ENCODE measurements at regions not wholly inside any gene's neighbourhood (a gene's known extent, or its start where the extent isn't known, plus 50 kb on each side); places are given as distances from the start of the nearest gene placed in this dataset.
"Not testable (repeated sequence)": the region's sequence is repeated elsewhere in the genome, so short reads cannot be mapped to it uniquely, and the experiment has no call there.

GRCh38 chr18:40258311-40258710 is 1696.7 kb upstream of the PIK3C3 start:
- 80% methylated on average over 1 of the region's 2 CpGs for WGBS (ENCODE audit: insufficient coverage)
- no peaks in the 10 kb centered on the region for H3K27me3 ChIP-seq (ENCODE audit: control insufficient read depth, insufficient read depth, low read length)
- Mint-ChIP-seq H3K4me3 (no peak overlapping the region), H3K27ac (no peak overlapping the region), H3K4me1 (no peaks in the 10 kb centered on the region), H3K27me3 (ENCODE audit: low read depth in 2 of 2) (no peaks in the 10 kb centered on the region), H3K36me3 (no peaks in the 10 kb centered on the region), H3K9me3 (peaks cover 20 to 35% of the 10 kb centered on the region in 2 donors)
- no peak for TF ChIP-seq CTCF (IDR thresholded peaks at IDR 0.05)
- intact Hi-C loops (cut with micrococcal nuclease): no loop called here
- ATAC-seq: no peak
- no peaks in the 10 kb centered on the region for H3K4me1 ChIP-seq (ENCODE audit: control insufficient read depth, insufficient read depth, low read length)
- H3K36me3 ChIP-seq (ENCODE audit: control insufficient read depth, insufficient read depth, low read length): no peaks in the 10 kb centered on the region
- no peak overlapping the region for H3K4me3 ChIP-seq (ENCODE audit: low read length)
- no peak for DNase-seq
- H3K27ac ChIP-seq (ENCODE audit: low read length): no peak overlapping the region
- peaks cover 7% of the 10 kb centered on the region for H3K9me3 ChIP-seq (ENCODE audit: control insufficient read depth, insufficient read depth, low read length)

GRCh38 chr18:40250236-40250635 is 1704.8 kb upstream of the PIK3C3 start:
- DNase-seq: no peak
- Histone ChIP-seq H3K4me1 (ENCODE audit: control insufficient read depth, insufficient read depth, low read length) (no peaks in the 10 kb centered on the region), H3K9me3 (ENCODE audit: control insufficient read depth, insufficient read depth, low read length) (no peaks in the 10 kb centered on the region), H3K36me3 (ENCODE audit: control insufficient read depth, insufficient read depth, low read length) (no peaks in the 10 kb centered on the region), H3K27me3 (ENCODE audit: control insufficient read depth, insufficient read depth, low read length) (no peaks in the 10 kb centered on the region), H3K4me3 (ENCODE audit: low read length) (no peak overlapping the region), H3K27ac (ENCODE audit: low read length) (no peak overlapping the region)
- H3K27ac Mint-ChIP-seq: no peak overlapping the region
- no peaks in the 10 kb centered on the region for H3K36me3 Mint-ChIP-seq
- no peak overlapping the region for H3K4me3 Mint-ChIP-seq
- H3K9me3 Mint-ChIP-seq: peaks cover 12 to 21% of the 10 kb centered on the region in 2 donors
- ATAC-seq: no peak
- H3K4me1 Mint-ChIP-seq: no peaks in the 10 kb centered on the region
- 70% methylated on average over 1 of the region's 1 CpG for WGBS (ENCODE audit: insufficient coverage)
- no peaks in the 10 kb centered on the region for H3K27me3 Mint-ChIP-seq (ENCODE audit: low read depth in 2 of 2)
- no peak for TF ChIP-seq CTCF (IDR thresholded peaks at IDR 0.05)
- intact Hi-C loops (cut with micrococcal nuclease): no loop called here

- H3K4me3 ChIP-seq (ENCODE audit: low read length): no peak overlapping the region
- TF ChIP-seq CTCF (IDR thresholded peaks at IDR 0.05): no peak
- WGBS (ENCODE audit: insufficient coverage): no CpG with 5 or more reads among the region's 3 CpGs
- no peaks in the 10 kb centered on the region for H3K9me3 ChIP-seq (ENCODE audit: control insufficient read depth, insufficient read depth, low read length)
- Mint-ChIP-seq H3K9me3 (peaks cover 13 to 21% of the 10 kb centered on the region in 2 donors), H3K4me1 (no peaks in the 10 kb centered on the region), H3K27ac (no peak overlapping the region), H3K4me3 (no peak overlapping the region), H3K36me3 (no peaks in the 10 kb centered on the region), H3K27me3 (ENCODE audit: low read depth in 2 of 2) (no peaks in the 10 kb centered on the region)
- no peaks in the 10 kb centered on the region for H3K36me3 ChIP-seq (ENCODE audit: control insufficient read depth, insufficient read depth, low read length)
- H3K27ac ChIP-seq (ENCODE audit: low read length): no peak overlapping the region
- intact Hi-C loops (cut with micrococcal nuclease): no loop called here
- DNase-seq (no peak), ATAC-seq (no peak)
- H3K4me1 ChIP-seq (ENCODE audit: control insufficient read depth, insufficient read depth, low read length): no peaks in the 10 kb centered on the region
- no peaks in the 10 kb centered on the region for H3K27me3 ChIP-seq (ENCODE audit: control insufficient read depth, insufficient read depth, low read length)
Measured at GRCh38 chr18:40249390-40250080, 1705.5 kb upstream of the PIK3C3 start.

GRCh38 chr18:40245612-40246011 is 1709.4 kb upstream of the PIK3C3 start:
- DNase-seq; H3K27ac Mint-ChIP-seq; H3K36me3 Mint-ChIP-seq; H3K4me3 ChIP-seq (ENCODE audit: low read length); H3K27me3 Mint-ChIP-seq (ENCODE audit: low read depth in 2 of 2); ATAC-seq; H3K4me1 Mint-ChIP-seq; H3K27me3 ChIP-seq (ENCODE audit: control insufficient read depth, insufficient read depth, low read length); H3K4me3 Mint-ChIP-seq; H3K36me3 ChIP-seq (ENCODE audit: control insufficient read depth, insufficient read depth, low read length); H3K9me3 ChIP-seq (ENCODE audit: control insufficient read depth, insufficient read depth, low read length); H3K27ac ChIP-seq (ENCODE audit: low read length); intact Hi-C loops (cut with micrococcal nuclease); H3K4me1 ChIP-seq (ENCODE audit: control insufficient read depth, insufficient read depth, low read length): not testable (repeated sequence)
- H3K9me3 Mint-ChIP-seq: peaks cover 10 to 14% of the 10 kb centered on the region in 2 donors
- 37% methylated on average over 5 of the region's 5 CpGs for WGBS (ENCODE audit: insufficient coverage)
